ENCODE measurements at regions not wholly inside any gene's neighbourhood (a gene's known extent, or its start where the extent isn't known, plus 50 kb on each side); places are given as distances from the start of the nearest gene placed in this dataset.

DNA sequence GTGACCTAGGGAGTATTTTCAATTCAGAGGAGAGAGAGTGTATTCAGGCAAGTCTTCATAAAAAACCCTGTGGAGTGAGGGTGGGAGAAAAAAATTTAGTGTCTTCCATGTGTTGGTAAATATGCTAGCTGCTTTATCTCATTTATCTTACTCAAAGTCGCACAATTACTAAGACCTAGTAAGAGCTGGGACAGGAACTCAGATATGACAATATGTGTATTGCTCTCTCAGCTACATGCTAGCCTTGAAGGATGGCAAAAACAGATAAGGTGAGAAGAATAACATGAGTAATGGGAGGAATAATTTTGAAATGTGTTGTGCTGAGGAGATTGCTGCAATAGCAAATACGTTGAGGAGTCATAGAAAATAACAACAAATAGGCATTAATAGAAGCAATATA is 458.6 kb downstream of the SH2D1A start:
- intact Hi-C loops (cut with DNase I), result no loop called here
- ATAC-seq, result no peak
- DNase-seq, result no peak

DNA sequence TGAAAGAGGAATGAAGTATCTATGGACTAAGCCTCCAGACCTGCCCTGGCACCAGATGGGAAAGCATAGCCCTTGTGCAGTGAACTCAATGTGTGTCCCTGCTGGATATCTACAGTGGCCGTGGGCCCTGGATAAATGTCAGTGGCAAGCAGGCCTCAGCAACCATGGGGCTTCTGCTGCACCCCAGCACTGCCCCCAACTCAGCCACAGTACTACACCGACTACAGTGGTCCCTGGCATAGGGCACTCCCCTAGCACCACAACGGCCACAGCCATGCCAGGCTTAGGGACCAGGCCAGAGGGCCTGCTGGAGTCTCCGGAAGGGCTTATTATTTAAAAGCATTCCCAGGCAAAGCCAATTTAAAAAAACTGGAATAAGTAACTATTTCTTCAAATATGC is 459.1 kb downstream of the SH2D1A start:
- no peak for ATAC-seq
- no peak for DNase-seq
- intact Hi-C loops (cut with DNase I), result no loop called here

DNA sequence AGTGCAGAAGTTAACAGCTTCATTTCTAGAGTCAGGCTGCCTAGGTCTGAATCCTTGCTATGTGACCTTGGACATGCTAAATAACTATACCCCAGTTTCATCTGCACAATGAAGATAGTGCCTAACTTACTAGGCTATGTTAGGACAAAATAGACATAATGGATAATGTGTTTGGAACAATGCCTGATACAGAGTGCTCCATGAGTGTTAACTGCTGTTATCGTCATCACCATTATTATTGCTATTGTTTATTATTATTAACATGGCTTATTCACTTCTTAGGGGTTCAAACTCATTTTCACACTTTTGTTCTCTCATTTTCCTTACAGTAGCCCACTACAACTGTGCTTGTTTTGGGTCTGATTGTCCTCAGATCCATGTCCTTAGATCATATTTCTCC is 467.7 kb downstream of the SH2D1A start:
- DNase-seq (no peak), ATAC-seq (no peak)
- intact Hi-C loops (cut with DNase I), result no loop called here

DNA sequence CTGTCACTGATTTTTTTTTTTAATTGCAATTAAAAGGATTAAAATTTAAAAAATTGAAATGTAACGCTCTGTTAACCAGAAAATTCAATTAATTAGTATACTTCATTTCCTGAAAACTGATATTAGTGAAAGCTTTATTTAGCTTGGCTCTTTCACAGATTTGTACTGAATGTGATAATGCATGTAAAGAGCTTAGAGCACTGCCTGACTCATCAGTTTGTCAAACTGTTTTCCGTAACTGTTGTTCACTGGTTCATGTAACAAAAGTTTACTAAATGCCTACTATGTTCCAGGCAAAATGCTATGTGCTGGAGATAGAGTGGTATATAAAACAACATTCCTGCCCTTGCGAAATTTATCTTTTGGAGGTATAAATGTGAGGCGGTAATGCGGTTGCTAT is 471.7 kb downstream of the SH2D1A start:
- DNase-seq (no peak), ATAC-seq (no peak)
- intact Hi-C loops (cut with DNase I), result no loop called here

DNA sequence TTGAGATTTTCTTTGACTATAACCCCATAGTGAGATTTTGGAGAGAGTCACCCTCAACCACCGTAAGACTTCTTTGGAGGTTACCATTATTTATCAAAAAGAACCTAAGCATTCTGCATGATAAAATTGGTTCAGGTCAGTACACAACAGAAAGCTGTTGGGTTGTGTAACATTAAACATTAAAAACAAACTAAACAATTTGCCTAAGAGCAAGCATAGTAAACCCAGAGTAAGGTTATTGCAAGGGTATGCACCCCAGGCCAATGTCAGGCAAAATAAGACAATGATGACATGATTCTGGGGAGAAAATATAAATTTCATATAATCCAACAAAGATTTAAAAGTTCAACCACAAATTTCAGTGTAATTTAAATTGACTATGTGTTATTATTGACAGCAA is 472.4 kb downstream of the SH2D1A start:
- intact Hi-C loops (cut with DNase I), result no loop called here
- DNase-seq, result no peak
- ATAC-seq, result no peak

DNA sequence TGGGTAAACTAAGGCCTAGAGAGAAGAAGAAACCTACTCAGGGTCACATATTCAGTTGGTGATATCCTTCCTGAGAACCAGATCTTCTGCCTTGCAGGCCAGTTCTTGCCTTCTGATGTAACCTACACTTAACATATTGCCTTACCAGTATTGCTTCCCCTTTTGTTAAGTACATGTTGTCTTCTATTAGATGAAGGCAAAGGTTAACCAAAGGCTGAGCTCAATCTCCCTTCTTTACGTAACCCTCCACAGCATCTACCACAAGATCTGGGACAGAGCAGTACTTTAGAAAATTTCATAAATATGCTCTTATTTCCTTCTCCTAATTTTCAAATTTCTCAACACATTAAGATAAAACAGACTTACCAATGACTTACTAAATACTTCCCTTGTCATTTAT is 474.4 kb downstream of the SH2D1A start:
- ATAC-seq, result no peak
- no peak for DNase-seq
- intact Hi-C loops (cut with DNase I), result no loop called here

DNA sequence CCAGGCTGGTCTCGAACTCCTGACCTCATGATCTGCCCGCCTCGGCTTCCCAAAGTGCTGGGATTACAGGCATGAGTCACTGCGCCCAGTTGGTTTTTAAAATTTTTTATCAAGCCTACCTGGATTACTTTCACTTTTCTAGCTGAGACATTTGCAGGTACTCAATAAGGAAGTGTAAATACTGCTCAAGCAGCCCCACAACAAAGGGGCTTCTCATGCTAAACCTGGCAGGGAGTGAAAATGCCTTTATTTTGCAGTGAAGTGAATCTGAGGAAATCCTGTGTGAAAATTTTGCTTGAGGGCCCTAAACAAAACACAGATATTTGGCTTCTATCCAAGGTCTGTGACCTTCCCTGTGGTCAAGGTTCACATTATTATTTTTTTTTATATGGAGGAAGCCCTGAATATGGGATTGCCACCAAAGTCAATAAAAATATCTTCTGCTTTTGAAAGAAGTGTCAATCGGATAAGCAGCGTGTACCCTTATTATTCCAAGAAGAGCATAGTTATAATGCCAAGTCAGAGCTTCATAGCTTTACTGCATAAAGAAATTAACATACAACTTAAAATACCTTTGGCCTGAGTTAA is 481.0 kb downstream of the SH2D1A start:
- no peak for ATAC-seq
- intact Hi-C loops (cut with DNase I), result no loop called here
- DNase-seq, result no peak

DNA sequence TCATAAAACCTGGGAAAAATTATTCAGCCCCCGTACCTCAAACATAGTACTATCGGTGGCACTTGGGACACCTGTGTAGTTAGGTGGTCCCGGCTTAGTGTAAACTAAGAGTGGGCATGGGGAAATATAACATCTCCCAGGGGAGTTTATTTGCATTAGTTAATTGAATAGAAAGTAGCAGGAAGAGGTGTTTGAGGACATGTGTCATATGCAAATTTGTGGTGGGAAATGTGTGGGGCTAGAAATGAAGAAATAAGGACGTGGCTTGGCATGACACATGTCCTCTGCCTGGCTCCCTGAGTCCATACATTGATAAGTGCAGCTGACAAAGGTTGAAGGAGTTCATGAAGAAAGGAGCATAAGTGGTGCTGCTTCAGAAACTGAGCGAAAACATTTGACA is 483.6 kb downstream of the SH2D1A start:
- no peak for ATAC-seq
- DNase-seq, result no peak
- intact Hi-C loops (cut with DNase I), result no loop called here

DNA sequence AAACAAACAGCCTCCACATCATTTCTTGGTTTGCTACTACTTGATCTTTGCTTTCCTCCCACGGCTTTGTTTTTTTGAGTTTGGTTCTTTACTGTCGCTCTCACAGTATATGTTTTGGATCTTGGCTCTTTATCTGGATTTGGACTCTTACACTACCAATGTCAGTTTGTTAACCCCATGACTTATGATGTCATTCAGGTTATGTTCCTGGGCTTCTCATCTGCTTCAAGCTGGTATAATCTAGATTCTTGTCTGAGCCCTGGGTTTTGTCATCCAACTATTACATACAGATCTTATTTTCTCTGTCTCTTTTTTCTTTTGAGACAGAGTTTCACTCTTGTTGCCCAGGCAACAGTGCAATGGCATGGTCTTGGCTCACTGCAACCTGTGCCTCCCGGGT is 482.9 kb upstream of the TEX13C start:
- intact Hi-C loops (cut with DNase I), result no loop called here
- no peak for ATAC-seq
- no peak for DNase-seq

DNA sequence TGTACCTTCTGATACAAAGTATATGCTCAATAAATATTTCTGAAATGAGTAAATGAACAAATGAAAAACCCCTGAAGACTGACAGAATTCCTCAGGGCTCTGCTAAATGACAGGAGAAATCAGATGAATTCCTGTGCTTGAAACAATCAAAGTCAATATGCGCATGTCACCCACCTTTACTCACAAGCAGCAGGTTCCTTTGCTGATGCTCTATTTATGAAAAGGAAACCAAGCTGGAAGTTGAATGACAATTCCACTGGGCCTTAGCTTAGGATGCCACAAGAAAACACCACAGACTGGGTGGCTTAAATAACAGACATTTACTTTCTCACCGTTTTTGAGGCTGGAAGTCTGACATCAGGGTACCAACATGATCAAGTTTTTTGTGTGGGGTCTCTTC is 477.5 kb upstream of the TEX13C start:
- intact Hi-C loops (cut with DNase I), result no loop called here
- DNase-seq, result no peak
- no peak for ATAC-seq

DNA sequence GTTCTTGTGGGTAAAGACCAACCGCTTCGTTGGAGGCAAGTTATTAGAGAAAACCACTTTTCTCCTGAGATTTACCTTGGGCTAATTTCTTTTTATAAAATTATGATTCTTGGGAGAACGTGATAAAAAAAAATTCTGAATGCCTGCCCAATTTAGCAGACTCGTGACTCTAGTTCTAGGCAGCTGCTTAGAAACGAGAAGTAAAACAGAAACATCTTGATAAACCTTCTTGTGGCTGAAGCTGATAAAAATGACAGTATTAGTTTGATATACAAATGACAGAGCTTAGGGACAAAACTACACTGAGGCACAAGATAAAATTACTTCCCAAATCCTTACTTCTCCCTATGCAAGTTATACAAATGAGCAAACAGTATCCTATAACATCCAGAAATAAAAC is 458.9 kb upstream of the TEX13C start:
- no peak for DNase-seq

DNA sequence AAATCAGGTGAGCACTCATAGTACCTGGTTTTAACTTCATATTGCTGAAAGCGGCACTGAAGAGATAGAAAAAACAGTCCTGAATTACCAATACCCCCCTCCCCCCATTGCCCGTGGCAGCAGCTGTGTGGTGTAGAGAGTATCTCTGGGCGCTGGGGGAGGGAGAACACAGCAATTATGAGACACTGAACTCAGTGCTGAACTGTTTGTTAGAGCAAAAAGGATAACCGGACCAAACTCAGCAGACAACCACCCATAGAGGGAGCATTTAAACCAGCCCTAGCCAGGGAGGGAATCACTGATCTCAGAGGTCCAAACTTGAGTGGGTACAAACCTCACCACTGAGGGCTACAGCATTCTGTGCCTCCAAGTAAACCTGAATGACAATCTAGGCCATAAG is 457.4 kb upstream of the TEX13C start:
- ATAC-seq, result no peak
- no peak for DNase-seq

More for the DNA sequence above, 458.9 kb upstream of the TEX13C start:
- intact Hi-C loops (cut with DNase I), result no loop called here
- ATAC-seq, result no peak

DNA sequence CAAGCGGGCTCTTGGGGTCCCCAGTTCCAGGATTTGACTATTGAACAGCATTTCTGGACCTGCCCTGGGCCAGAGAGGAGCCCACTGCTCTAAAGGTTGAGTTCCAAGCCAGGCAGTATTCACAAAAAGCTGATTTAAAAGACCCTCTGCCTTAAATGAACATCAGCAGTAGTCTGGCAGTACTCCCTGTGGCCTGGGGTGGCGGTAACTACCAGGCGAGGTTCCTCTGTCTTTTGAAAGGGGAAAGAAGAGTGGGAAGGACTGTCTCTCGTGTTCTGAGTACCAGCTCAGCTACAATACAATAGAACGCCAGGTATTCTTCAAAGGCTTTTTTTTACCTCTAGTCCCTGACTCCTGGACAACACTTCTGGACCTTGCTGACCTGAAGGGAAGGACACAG is 456.4 kb upstream of the TEX13C start:
- DNase-seq (no peak), ATAC-seq (no peak)
- intact Hi-C loops (cut with DNase I), result no loop called here

More for the DNA sequence above, 457.4 kb upstream of the TEX13C start:
- intact Hi-C loops (cut with DNase I), result no loop called here

DNA sequence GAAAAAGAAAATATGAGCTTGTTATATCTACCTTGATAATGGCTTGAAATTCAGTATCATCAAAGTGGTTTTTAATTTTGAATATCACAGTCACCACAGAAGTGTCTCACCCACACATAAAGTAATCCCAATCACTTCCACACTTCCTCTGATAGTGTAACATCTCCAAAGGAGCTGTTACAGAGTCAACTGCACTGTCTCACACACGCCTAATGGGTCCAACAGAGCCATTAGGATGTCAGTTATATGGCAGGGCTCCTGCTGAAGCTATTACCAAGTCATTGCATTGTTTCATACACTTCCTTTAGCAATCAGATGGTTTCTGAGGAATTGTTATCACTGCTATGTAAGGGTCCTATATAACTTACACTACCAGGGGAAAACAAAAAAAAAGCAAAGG is 432.1 kb upstream of the TEX13C start:
- no peak for ATAC-seq
- intact Hi-C loops (cut with DNase I), result no loop called here
- no peak for DNase-seq

DNA sequence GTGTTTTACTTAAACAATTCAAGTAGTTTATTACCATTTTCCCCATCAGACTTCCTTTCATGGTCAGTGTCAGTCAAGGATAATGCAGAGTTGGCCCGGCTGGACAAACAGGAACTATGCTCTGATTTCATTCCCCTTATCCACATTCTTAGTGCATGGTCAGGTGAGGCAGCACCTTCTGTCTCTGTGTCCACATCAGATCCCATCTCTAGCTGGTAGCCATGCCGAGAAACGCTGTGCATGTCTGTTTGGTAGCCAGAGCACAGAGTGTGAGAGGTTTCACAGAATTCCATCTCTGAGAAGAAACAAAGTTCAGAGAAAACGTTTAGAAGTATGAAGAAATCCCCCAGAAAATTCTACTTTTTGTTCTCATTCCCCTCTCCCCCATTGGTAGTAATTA is 423.7 kb upstream of the TEX13C start:
- DNase-seq (no peak), ATAC-seq (no peak)
- intact Hi-C loops (cut with DNase I), result no loop called here

DNA sequence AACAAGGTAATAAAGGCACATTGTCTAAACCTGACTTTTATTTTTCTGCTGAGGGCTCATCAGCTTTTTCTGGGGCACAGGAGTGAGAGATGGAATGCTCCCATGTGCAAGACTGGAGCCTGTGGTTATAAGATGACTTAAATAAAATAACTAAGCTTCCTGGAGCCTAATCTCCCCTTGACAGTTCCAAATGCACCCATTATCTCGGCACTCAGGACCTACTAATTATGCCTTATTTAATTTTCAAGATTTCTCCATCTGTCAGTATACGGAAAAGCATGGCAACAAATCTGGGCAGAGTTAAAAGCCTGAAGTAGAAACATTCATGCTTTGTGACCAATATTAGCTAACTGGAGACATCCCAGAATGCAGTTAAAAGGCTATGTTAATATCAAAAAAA is 416.7 kb upstream of the TEX13C start:
- DNase-seq, result no peak
- no peak for ATAC-seq
- intact Hi-C loops (cut with DNase I), result no loop called here

DNA sequence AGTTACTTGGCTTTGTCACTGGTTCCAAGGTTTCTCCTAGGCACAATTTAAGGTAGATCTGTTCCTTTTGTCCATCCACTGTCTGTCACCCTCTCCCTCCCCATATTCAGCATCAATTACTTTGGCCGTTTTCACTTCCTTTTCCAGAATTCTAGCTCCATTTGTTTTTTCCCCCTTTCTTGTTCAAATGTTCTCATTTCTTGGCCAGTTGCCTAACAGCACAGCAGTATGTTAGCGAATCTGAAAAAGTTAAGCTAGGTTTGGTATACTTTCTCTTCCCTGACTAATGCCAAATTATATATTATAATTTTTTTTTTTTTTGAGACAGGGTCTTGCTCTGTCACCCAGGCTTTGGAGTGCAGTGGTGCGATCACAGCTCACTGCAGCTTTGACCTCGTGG is 409.1 kb upstream of the TEX13C start:
- no peak for ATAC-seq
- DNase-seq, result no peak
- intact Hi-C loops (cut with DNase I), result no loop called here

DNA sequence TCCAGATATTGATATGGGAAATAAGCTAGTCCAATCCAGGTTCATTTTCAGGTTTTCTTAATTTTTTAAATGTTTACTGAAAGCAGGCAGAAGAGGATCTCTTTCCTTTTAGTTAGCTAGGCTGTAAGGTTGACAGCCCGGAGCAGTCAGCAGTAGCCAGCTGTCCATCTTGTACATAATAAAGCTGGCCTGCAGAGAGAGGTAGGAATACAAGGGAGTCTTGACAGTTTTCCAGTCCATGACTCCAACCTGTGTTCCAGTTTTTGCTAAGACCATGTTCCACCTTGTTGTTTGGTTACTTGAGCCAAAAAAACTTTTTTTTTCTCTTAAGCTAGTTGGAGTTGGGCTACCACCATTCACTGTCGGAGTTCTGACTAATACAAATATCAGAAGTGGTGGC is 402.7 kb upstream of the TEX13C start:
- ATAC-seq (no peak), DNase-seq (no peak)
- intact Hi-C loops (cut with DNase I), result no loop called here

DNA sequence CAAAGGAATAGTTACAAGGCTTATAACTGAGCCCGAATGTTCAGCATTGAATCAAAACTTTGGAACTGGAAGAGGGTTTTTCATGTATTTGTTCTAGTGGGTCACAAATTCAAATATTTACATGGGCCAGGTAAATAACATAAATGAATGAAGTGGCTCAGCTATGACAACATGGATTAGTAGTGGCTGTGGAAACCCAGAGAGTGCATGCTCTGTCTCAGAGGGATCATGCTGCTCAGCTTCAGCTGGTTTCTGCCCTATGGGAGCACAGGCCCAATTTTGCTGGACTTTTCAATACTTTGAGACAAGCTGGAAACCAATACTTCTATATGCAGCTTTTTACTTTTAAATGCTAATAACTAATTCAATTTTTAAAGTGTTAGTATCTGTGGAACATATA is 394.0 kb upstream of the TEX13C start:
- intact Hi-C loops (cut with DNase I), result no loop called here
- ATAC-seq, result no peak
- no peak for DNase-seq

DNA sequence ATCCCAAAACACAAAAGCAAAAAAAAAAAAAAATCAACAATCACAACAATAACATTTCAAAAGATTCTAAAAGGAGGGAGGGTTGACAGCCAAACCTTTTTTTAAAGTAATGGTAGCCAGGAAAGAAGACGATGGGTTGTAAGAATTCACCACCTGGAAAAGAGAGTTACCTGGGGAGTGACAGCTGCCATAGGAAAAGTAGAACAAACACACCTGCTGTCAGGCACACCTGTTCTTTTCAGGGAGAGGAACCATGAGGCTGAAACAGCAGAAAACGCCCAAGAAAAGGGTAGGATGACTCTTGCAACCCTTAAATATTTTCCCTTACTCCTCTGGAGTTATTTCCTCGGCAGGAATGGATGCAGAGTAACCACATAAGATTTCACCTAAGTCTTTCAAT is 388.4 kb upstream of the TEX13C start:
- DNase-seq, result no peak
- intact Hi-C loops (cut with DNase I), result no loop called here

DNA sequence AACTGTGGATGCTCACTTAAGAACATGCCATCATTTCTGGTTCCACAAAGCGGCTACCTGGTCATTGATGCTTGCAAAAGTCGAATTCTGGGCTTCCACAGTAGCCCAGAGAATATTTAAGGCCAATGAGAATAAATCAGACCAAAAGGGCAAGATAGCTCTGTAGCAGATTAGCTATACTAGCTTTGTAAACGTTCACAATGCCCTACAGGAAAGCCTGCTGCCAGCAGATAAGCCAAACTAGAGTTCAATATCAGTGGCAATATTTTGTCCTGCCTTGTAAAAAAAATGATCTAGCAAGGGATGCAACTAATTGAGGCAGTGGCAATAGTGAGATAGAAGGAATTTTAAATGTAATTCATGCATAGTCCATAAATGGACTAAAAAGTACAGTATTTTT is 387.7 kb upstream of the TEX13C start:
- ATAC-seq (no peak), DNase-seq (no peak)
- intact Hi-C loops (cut with DNase I), result no loop called here

More for the DNA sequence above, 388.4 kb upstream of the TEX13C start:
- ATAC-seq, result no peak

DNA sequence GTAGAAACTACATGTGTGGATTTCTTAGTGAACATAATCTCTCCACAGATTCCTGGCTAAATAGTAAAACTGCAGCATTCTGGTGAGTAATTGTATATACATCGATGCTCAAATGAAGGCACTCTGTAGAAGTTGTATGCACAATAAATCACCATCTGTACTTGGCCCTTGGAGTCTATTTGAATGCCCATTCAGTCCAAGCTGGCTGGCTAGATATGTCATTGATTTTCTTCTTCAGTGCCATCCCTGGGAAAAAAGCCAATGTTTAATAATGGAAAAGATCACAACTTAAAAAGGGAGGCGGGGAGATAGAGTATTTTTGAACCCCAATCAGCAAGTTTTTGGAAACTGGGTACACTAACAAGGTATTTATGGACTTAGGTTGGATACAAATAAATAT is 381.0 kb upstream of the TEX13C start:
- intact Hi-C loops (cut with DNase I), result no loop called here
- no peak for ATAC-seq
- no peak for DNase-seq
